GM12878 (cell line): ENCODE measurements at regions not wholly inside any gene's neighbourhood (a gene's known extent, or its start where the extent isn't known, plus 50 kb on each side); places are given as distances from the start of the nearest gene placed in this dataset.

Experiments
- ATAC-seq: fragments of 200-7000 bp; cut with Tn5 transposase; 3 replicates; pipeline ENCODE4 v1.9.1; 2020; ENCODE audit warnings: mild to moderate bottlenecking, moderate library complexity
- BruUV-seq: library from RNA; stranded (reverse); fragments of 400-500 nt; replicated peaks from 2 replicates; lab custom pipeline; 2021; lab: Mats Ljungman, UMichigan
- CTCF ChIA-PET: fragments of 300-600 bp; sonication (Branson Sonifier 250); formaldehyde crosslinking; extraction: SDS; loops from one replicate; lab custom pipeline; 2021; ENCODE audit warnings: inconsistent platforms; lab: Yijun Ruan, JAX
- POLR2A ChIA-PET: fragments of 350-600 bp; formaldehyde crosslinking; extraction: SDS; loops from one replicate; lab custom pipeline; 2021; ENCODE audit warnings: inconsistent platforms; lab: Charles Lee
- RAD21 ChIA-PET: fragments of 300-600 bp; sonication (Branson Sonifier 250); formaldehyde crosslinking; loops from one replicate; lab custom pipeline; 2023; ENCODE audit warnings: antibody characterized with exemption; ENCODE audit not compliant: unreplicated experiment; lab: Charles Lee
- SMC1A ChIA-PET: fragments of 300-600 bp; sonication (Branson Sonifier 250); formaldehyde crosslinking; loops from one replicate; lab custom pipeline; 2023; ENCODE audit not compliant: unreplicated experiment, uncharacterized antibody; lab: Charles Lee
- DNase-seq: peaks from one replicate; pipeline ENCODE4 v3.0.0-alpha.2; 2011; ENCODE audit warnings: low read depth, low spot score
- FAIRE-seq: peaks from 3 replicates; lab custom pipeline; 2011; peaks lifted over from hg19 to GRCh38; lab: Jason Lieb, UNC
- H2AFZ ChIP-seq: 2 replicates; pipeline ENCODE4 v1.6.0; 2011; ENCODE audit warnings: low read depth, low read length, control low read depth; ENCODE audit not compliant: control insufficient read depth
- H3K27ac ChIP-seq: 2 replicates; pipeline ENCODE4 v1.5.1; 2011; ENCODE audit warnings: control low read depth; ENCODE audit not compliant: control insufficient read depth, insufficient read depth
- H3K27me3 ChIP-seq, 2 experiments: replicated peaks in 1 of 2; 2 replicates each; pipeline versions ENCODE4 v1.6.0 to v1.6.1; 2011; ENCODE audit warnings: low read length in 1 of 2; ENCODE audit not compliant: control insufficient read depth in 2 of 2, insufficient read depth in 2 of 2
- H3K36me3 ChIP-seq, 2 experiments: 2 replicates each; pipeline ENCODE4 v1.5.1; 2011; ENCODE audit warnings: low read length in 1 of 2; ENCODE audit not compliant: control insufficient read depth in 2 of 2, insufficient read depth in 2 of 2
- H3K4me1 ChIP-seq: 2 replicates; pipeline ENCODE4 v1.6.1; 2011; ENCODE audit warnings: mild to moderate bottlenecking, low read length, moderate library complexity, mixed read lengths; ENCODE audit not compliant: control insufficient read depth, insufficient read depth
- H3K4me2 ChIP-seq: 2 replicates; pipeline ENCODE4 v1.6.0; 2011; ENCODE audit warnings: control low read depth; ENCODE audit not compliant: control insufficient read depth, insufficient read depth
- H3K4me3 ChIP-seq: fragments of 200-600 bp; sonication (generic); 2 replicates; pipeline ENCODE4 v1.5.1; 2016
- H3K79me2 ChIP-seq: 2 replicates; pipeline ENCODE4 v1.6.0; 2011; ENCODE audit warnings: low read length; ENCODE audit not compliant: control insufficient read depth, insufficient read depth
- H3K9ac ChIP-seq: 2 replicates; pipeline ENCODE4 v1.8.0; 2011; ENCODE audit warnings: low read length, control low read depth, mixed read lengths; ENCODE audit not compliant: control insufficient read depth, insufficient read depth
- H3K9me3 ChIP-seq: replicated peaks from 3 replicates; pipeline ENCODE4 v1.5.1; 2011; ENCODE audit warnings: mild to moderate bottlenecking, low read length; ENCODE audit not compliant: control insufficient read depth, insufficient read depth
- H4K20me1 ChIP-seq: 2 replicates; pipeline ENCODE4 v1.6.0; 2011; ENCODE audit not compliant: control insufficient read depth, insufficient read depth
- ATF3 ChIP-seq: IDR thresholded peaks from 2 replicates; pipeline ENCODE4 v1.6.1; 2011; ENCODE audit warnings: low read depth, mild to moderate bottlenecking, low read length, moderate library complexity, borderline replicate concordance; ENCODE audit errors: extremely low read depth
- CBFB ChIP-seq: IDR thresholded peaks from 2 replicates; pipeline ENCODE4 v1.6.1; 2016; ENCODE audit warnings: antibody characterized with exemption, low read depth
- CHD1 ChIP-seq: IDR thresholded peaks from 2 replicates; pipeline ENCODE4 v1.6.1; 2012; ENCODE audit warnings: low read depth, low read length, improper control_type of control experiment
- CHD2 ChIP-seq: IDR thresholded peaks from 2 replicates; pipeline ENCODE4 v1.6.1; 2011; ENCODE audit warnings: low read depth, low read length, improper control_type of control experiment, borderline replicate concordance
- FOXK2 ChIP-seq: fragments of 450-650 bp; IDR thresholded peaks from 2 replicates; pipeline ENCODE4 v1.6.1; 2017; ENCODE audit warnings: mild to moderate bottlenecking, moderate library complexity
- IKZF2 ChIP-seq, 2 experiments: fragments of 450-650 bp; IDR thresholded peaks; 2 replicates each; pipeline ENCODE4 v1.6.1; 2017; ENCODE audit warnings: mild to moderate bottlenecking in 2 of 2, moderate library complexity in 2 of 2
- NFYB ChIP-seq: IDR thresholded peaks from 2 replicates; pipeline ENCODE4 v1.6.1; 2011; ENCODE audit warnings: low read depth, mild to moderate bottlenecking, low read length, improper control_type of control experiment, moderate library complexity; ENCODE audit not compliant: insufficient read depth
- POLR2A ChIP-seq: IDR thresholded peaks from 2 replicates; pipeline ENCODE4 v1.6.1; 2011; ENCODE audit warnings: low read depth, mild to moderate bottlenecking, low read length
- RAD21 ChIP-seq: IDR thresholded peaks from 2 replicates; pipeline ENCODE4 v1.6.1; 2011; ENCODE audit warnings: mild to moderate bottlenecking, low read depth, low read length, moderate library complexity; ENCODE audit not compliant: insufficient read depth
- RELA ChIP-seq: fragments of 450-650 bp; IDR thresholded peaks from 2 replicates; pipeline ENCODE4 v1.8.0; 2014; ENCODE audit warnings: borderline replicate concordance; ENCODE audit not compliant: partially characterized antibody
- SIN3A ChIP-seq: IDR thresholded peaks from 2 replicates; pipeline ENCODE4 v1.6.1; 2012; ENCODE audit warnings: low read depth, low read length, improper control_type of control experiment
- SKIL ChIP-seq: fragments of 450-650 bp; IDR thresholded peaks from 2 replicates; pipeline ENCODE4 v1.6.1; 2017; ENCODE audit warnings: mild to moderate bottlenecking, low read depth, inconsistent platforms; ENCODE audit not compliant: poor library complexity, severe bottlenecking
- SREBF1 ChIP-seq: IDR thresholded peaks from 2 replicates; pipeline ENCODE4 v1.6.1; 2012; ENCODE audit warnings: mild to moderate bottlenecking, low read length
- YBX1 ChIP-seq: fragments of 450-650 bp; IDR thresholded peaks from 2 replicates; pipeline ENCODE4 v1.6.1; 2016; ENCODE audit warnings: antibody characterized with exemption
- ZNF384 ChIP-seq: IDR thresholded peaks from 2 replicates; pipeline ENCODE4 v1.6.1; 2012; ENCODE audit warnings: low read depth, mild to moderate bottlenecking, low read length, improper control_type of control experiment, borderline replicate concordance
- ZNF622 ChIP-seq: fragments of 450-650 bp; IDR thresholded peaks from 2 replicates; pipeline ENCODE4 v1.6.1; 2017; ENCODE audit warnings: mild to moderate bottlenecking, inconsistent platforms
- WGBS: methylation state at CpG from one replicate; pipeline ENCODE4 v1.1.6; 2016; ENCODE audit warnings: low lambda C conversion rate; ENCODE audit not compliant: insufficient replicate concordance, insufficient coverage; ENCODE audit errors: missing lambda C conversion rate; 5-methylcytosine and 5-hydroxymethylcytosine counted together
- in situ Hi-C: fragments of 300-500 bp; cut with MboI; formaldehyde crosslinking; loops from 9 replicates; pipeline ENCODE4 v1.14.3; 2018; ENCODE audit warnings: mixed read lengths
- intact Hi-C: fragments of 100-400 bp; cut with micrococcal nuclease; formaldehyde crosslinking; loops from one replicate; pipeline ENCODE4 v1.14.2; 2022; ENCODE audit not compliant: unreplicated experiment
- TF ChIP-seq, protein P1 (sequence below): fragments of 450-650 bp; IDR thresholded peaks from 2 replicates; pipeline ENCODE4 v1.6.1; 2017; ENCODE audit warnings: low read depth, mild to moderate bottlenecking, moderate library complexity
- TF ChIP-seq, protein P2 (sequence below): fragments of 450-650 bp; IDR thresholded peaks from 2 replicates; pipeline ENCODE4 v1.6.1; 2016; ENCODE audit warnings: mild to moderate bottlenecking

- in situ Hi-C loops: loop anchor here (10.0 kb wide), 1 partner anchor 466 kb away; no protein-coding TSS in a partner anchor
- no peaks in the 10 kb centered on the region for H3K36me3 ChIP-seq
These were observed 172.9 kb downstream of the TMEM26 start for GRCh38 chr10:61280303-61280702.

More at GRCh38 chr10:61280303-61280702, 172.9 kb downstream of the TMEM26 start:
- 34% methylated on average over 3 of the region's 3 CpGs for WGBS
- Histone ChIP-seq H3K9ac (no peak overlapping the region), H3K79me2 (no peaks in the 10 kb centered on the region), H3K27me3 (no peaks in the 10 kb centered on the region), H3K4me3 (no peak overlapping the region), H3K27ac (no peak overlapping the region), H3K4me2 (no peak overlapping the region), H3K4me1 (no peaks in the 10 kb centered on the region), H4K20me1 (no peaks in the 10 kb centered on the region), H2AFZ (no peak overlapping the region), H3K9me3 (no peaks in the 10 kb centered on the region)
- BruUV-seq: no TSS peak
- SMC1A ChIA-PET: interaction anchor here (0.8 kb wide), 1 partner anchor 139 kb away, joined by 4 read pairs; no protein-coding TSS in a partner anchor
- ATAC-seq (no peak), DNase-seq (no peak), FAIRE-seq (no peak)
- no peak for TF ChIP-seq ATF3
- TF ChIP-seq SKIL: no peak
- TF ChIP-seq RAD21: no peak
- TF ChIP-seq POLR2A: no peak
- TF ChIP-seq ZNF384: no peak
- TF ChIP-seq RELA: no peak
- no peak for TF ChIP-seq IKZF2 (IDR thresholded peaks at IDR 0.05)
- TF ChIP-seq SREBF1: no peak
- no peak for TF ChIP-seq CHD1
- no peak for TF ChIP-seq FOXK2
- TF ChIP-seq CBFB: no peak
- TF ChIP-seq SIN3A: no peak
- TF ChIP-seq CHD2: no peak
- no peak for TF ChIP-seq YBX1
- TF ChIP-seq, protein P1, sequence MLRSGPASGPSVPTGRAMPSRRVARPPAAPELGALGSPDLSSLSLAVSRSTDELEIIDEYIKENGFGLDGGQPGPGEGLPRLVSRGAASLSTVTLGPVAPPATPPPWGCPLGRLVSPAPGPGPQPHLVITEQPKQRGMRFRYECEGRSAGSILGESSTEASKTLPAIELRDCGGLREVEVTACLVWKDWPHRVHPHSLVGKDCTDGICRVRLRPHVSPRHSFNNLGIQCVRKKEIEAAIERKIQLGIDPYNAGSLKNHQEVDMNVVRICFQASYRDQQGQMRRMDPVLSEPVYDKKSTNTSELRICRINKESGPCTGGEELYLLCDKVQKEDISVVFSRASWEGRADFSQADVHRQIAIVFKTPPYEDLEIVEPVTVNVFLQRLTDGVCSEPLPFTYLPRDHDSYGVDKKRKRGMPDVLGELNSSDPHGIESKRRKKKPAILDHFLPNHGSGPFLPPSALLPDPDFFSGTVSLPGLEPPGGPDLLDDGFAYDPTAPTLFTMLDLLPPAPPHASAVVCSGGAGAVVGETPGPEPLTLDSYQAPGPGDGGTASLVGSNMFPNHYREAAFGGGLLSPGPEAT: no peak
- no peak for TF ChIP-seq NFYB
- no peak for TF ChIP-seq ZNF622
- TF ChIP-seq, protein P2, sequence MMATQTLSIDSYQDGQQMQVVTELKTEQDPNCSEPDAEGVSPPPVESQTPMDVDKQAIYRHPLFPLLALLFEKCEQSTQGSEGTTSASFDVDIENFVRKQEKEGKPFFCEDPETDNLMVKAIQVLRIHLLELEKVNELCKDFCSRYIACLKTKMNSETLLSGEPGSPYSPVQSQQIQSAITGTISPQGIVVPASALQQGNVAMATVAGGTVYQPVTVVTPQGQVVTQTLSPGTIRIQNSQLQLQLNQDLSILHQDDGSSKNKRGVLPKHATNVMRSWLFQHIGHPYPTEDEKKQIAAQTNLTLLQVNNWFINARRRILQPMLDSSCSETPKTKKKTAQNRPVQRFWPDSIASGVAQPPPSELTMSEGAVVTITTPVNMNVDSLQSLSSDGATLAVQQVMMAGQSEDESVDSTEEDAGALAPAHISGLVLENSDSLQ: no peak
- POLR2A ChIA-PET: no interaction called here
- CTCF ChIA-PET: interaction anchor here (0.9 to 1.5 kb wide), 2 partner anchors 90 to 140 kb away, joined by 4 to 5 read pairs; no protein-coding TSS in a partner anchor
- RAD21 ChIA-PET: interaction anchor here (1.7 kb wide), 1 partner anchor 139 kb away, joined by 4 read pairs; no protein-coding TSS in a partner anchor
- intact Hi-C loops: loop anchor here (5.0 to 10.0 kb wide), 2 partner anchors 318 to 964 kb away; no protein-coding TSS in a partner anchor
